Ishikawa (cell line): ENCODE measurements at regions not wholly inside any gene's neighbourhood (a gene's known extent, or its start where the extent isn't known, plus 50 kb on each side); places are given as distances from the start of the nearest gene placed in this dataset.

ENCODE experiments used
- CEBPB ChIP-seq: IDR thresholded peaks from 2 replicates; pipeline ENCODE4 v1.6.1; 2012
- EP300 ChIP-seq: IDR thresholded peaks from 2 replicates; pipeline ENCODE4 v1.6.1; 2012; ENCODE audit warnings: borderline replicate concordance
- NFIC ChIP-seq: IDR thresholded peaks from 2 replicates; pipeline ENCODE4 v1.6.1; 2012
- REST ChIP-seq: IDR thresholded peaks from 2 replicates; pipeline ENCODE4 v1.6.1; 2012; ENCODE audit warnings: low read depth, mild to moderate bottlenecking
- TCF12 ChIP-seq: IDR thresholded peaks from 2 replicates; pipeline ENCODE4 v1.6.1; 2012; ENCODE audit warnings: low read depth
- TEAD4 ChIP-seq: IDR thresholded peaks from 2 replicates; pipeline ENCODE4 v1.6.1; 2012
- YY1 ChIP-seq: IDR thresholded peaks from 2 replicates; pipeline ENCODE4 v1.6.1; 2012; ENCODE audit warnings: low read depth

- TF ChIP-seq CEBPB, result no peak
- no peak for TF ChIP-seq TCF12
- TF ChIP-seq TEAD4, result no peak
- no peak for TF ChIP-seq YY1
- no peak for TF ChIP-seq REST
- no peak for TF ChIP-seq EP300
- TF ChIP-seq NFIC, result no peak
Observed at GRCh38 chr2:76008001-76008702, 297.4 kb upstream of the GCFC2 start.
